ENCODE measurements at regions not wholly inside any gene's neighbourhood (a gene's known extent, or its start where the extent isn't known, plus 50 kb on each side); places are given as distances from the start of the nearest gene placed in this dataset.
"Not testable (repeated sequence)": the region's sequence is repeated elsewhere in the genome, so short reads cannot be mapped to it uniquely, and the experiment has no call there.

GRCh38 chr10:37510520-37510919, 346.9 kb downstream of the ZNF248 start:
- TF ChIP-seq CTCF (IDR thresholded peaks at IDR 0.05; ENCODE audit: low read depth, low read length); EZH2phosphoT487 (IDR thresholded peaks at IDR 0.05; ENCODE audit: low read depth): not testable (repeated sequence)

All from OCI-LY3 (cell line).